SKM-1 treated with dmso at 0.1 percent for 144 hours (cell line): ENCODE measurements at regions not wholly inside any gene's neighbourhood (a gene's known extent, or its start where the extent isn't known, plus 50 kb on each side); places are given as distances from the start of the nearest gene placed in this dataset.
"Not testable (repeated sequence)": the region's sequence is repeated elsewhere in the genome, so short reads cannot be mapped to it uniquely, and the experiment has no call there.

Source experiments
- DNase-seq: peaks from one replicate; lab custom pipeline; 2025; ENCODE audit not compliant: unreplicated experiment; lab: John Stamatoyannopoulos, UW

GRCh38 chr14:89056394-89056793 is 231.9 kb downstream of the TTC8 start:
- DNase-seq, result no peak

GRCh38 chr14:89058697-89059096 is 234.2 kb downstream of the TTC8 start:
- DNase-seq, result no peak

GRCh38 chr14:89060191-89060590 is 235.7 kb downstream of the TTC8 start:
- DNase-seq, result no peak

- DNase-seq, result no peak
Observed at GRCh38 chr14:89061696-89062095, 237.2 kb downstream of the TTC8 start.

- DNase-seq, result no peak
Observed at GRCh38 chr14:89065879-89066278, 241.4 kb downstream of the TTC8 start.

- DNase-seq, result no peak
Observed at GRCh38 chr14:89067293-89067972, 243.0 kb downstream of the TTC8 start.

- no peak for DNase-seq
Observed at GRCh38 chr14:89078021-89078795, 253.8 kb downstream of the TTC8 start.

GRCh38 chr14:89085231-89085731 is 260.8 kb downstream of the TTC8 start:
- no peak for DNase-seq

GRCh38 chr14:89085737-89086382 is 261.4 kb downstream of the TTC8 start:
- no peak for DNase-seq

- DNase-seq, result no peak
Observed at GRCh38 chr14:89088530-89088929, 264.1 kb downstream of the TTC8 start.

GRCh38 chr14:89089330-89089729 is 264.9 kb downstream of the TTC8 start:
- no peak for DNase-seq

- DNase-seq, result no peak
Observed at GRCh38 chr14:89091781-89092180, 267.3 kb downstream of the TTC8 start.

- no peak for DNase-seq
Observed at GRCh38 chr14:89093083-89093730, 268.8 kb downstream of the TTC8 start.

GRCh38 chr14:89095036-89095435 is 270.6 kb downstream of the TTC8 start:
- no peak for DNase-seq

GRCh38 chr14:89096946-89097345 is 272.5 kb downstream of the TTC8 start:
- DNase-seq, result no peak

- DNase-seq, result no peak
Observed at GRCh38 chr14:89098254-89098653, 273.8 kb downstream of the TTC8 start.

- not testable (repeated sequence) for DNase-seq
Observed at GRCh38 chr14:89104171-89104817, 279.8 kb downstream of the TTC8 start.

- DNase-seq, result not testable (repeated sequence)
Observed at GRCh38 chr14:89104861-89105260, 280.4 kb downstream of the TTC8 start.
